ENCODE measurements at regions not wholly inside any gene's neighbourhood (a gene's known extent, or its start where the extent isn't known, plus 50 kb on each side); places are given as distances from the start of the nearest gene placed in this dataset.
A peak's percentile ranks its signal among the peaks of the same experiment; 100 is the strongest.

- TF ChIP-seq EZH2 (IDR thresholded peaks at IDR 0.05), result no peak
- no peak for TF ChIP-seq CTCF (IDR thresholded peaks at IDR 0.05)
- no peak for TF ChIP-seq EZH2phosphoT487 (IDR thresholded peaks at IDR 0.05)
- peak overlapping the region; percentile 36 for H3K4me3 Mint-ChIP-seq
These were observed 75.9 kb downstream of the BBS10 start for GRCh38 chr12:76272287-76272686.

DNA sequence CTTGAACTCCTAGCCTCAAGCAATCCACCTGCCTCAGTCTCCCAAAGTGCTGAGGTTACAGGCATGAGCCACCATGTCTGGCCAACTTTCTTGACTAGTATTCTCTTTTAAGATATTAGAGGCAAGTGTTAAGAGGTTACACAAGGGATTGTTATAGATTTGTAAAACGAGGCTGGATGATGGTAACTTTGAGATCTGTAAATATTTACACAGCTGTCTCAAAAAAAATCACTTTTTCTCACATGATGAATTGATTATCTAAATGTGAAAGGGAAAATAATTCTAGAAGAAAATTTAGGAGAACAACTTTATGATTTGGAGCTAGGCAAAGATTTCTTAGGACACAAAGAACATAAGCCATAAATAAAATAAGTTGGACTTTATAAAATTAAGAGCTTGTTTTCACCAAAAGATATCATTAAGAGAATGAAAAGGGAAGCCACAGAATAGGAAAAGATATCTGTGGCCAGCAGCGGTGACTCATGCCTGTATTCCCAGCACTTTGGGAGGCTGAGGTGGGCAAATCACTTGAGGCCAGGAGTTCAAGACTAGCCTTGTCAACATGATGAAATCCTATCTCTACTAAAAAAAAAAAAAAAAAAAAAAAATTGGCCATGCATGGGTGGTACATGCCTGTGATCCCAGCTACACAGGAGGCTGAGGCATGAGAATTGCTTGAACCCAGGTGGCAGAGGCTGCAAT, 77.4 kb downstream of the BBS10 start:
- no peak overlapping the region for H3K4me3 Mint-ChIP-seq
- no peak for TF ChIP-seq CTCF (IDR thresholded peaks at IDR 0.05)
- TF ChIP-seq EZH2phosphoT487 (IDR thresholded peaks at IDR 0.05), result no peak
- TF ChIP-seq EZH2 (IDR thresholded peaks at IDR 0.05), result no peak
- no peak overlapping the region for H3K4me2 ChIP-seq
- H3K4me1 Mint-ChIP-seq, result peaks cover 23% of the 10 kb centered on the region
- no peaks in the 10 kb centered on the region for H3K79me2 ChIP-seq (ENCODE audit: low read depth)
- H3K36me3 Mint-ChIP-seq, result no peaks in the 10 kb centered on the region
- no peak overlapping the region for H3K4me3 ChIP-seq
- H3K9ac ChIP-seq, result no peak overlapping the region
- DNase-seq (ENCODE audit: low spot score), result no peak
- no peaks in the 10 kb centered on the region for H3K27me3 ChIP-seq
- H3K36me3 ChIP-seq, result no peaks in the 10 kb centered on the region
- H3K4me1 ChIP-seq, result peaks cover 10% of the 10 kb centered on the region
- no peak overlapping the region for H2AFZ ChIP-seq (replicated peaks)
- no peaks in the 10 kb centered on the region for H4K20me1 ChIP-seq (ENCODE audit: low read depth)
- H3K27me3 Mint-ChIP-seq (ENCODE audit: insufficient read depth, low read depth), result peaks cover 3% of the 10 kb centered on the region
- H3K9me3 Mint-ChIP-seq, result no peaks in the 10 kb centered on the region
- no peak overlapping the region for H3K27ac Mint-ChIP-seq
- no peaks in the 10 kb centered on the region for H3K9me3 ChIP-seq (ENCODE audit: low read depth)
- no peak overlapping the region for H3K27ac ChIP-seq
- no peaks in the 10 kb centered on the region for H3F3A ChIP-seq (ENCODE audit: low read depth)

More at GRCh38 chr12:76272287-76272686, 75.9 kb downstream of the BBS10 start:
- no peak overlapping the region for H2AFZ ChIP-seq (replicated peaks)
- no peak overlapping the region for H3K9ac ChIP-seq
- H4K20me1 ChIP-seq (ENCODE audit: low read depth), result no peaks in the 10 kb centered on the region
- H3K36me3 ChIP-seq, result no peaks in the 10 kb centered on the region
- H3K79me2 ChIP-seq (ENCODE audit: low read depth), result no peaks in the 10 kb centered on the region
- H3K36me3 Mint-ChIP-seq, result no peaks in the 10 kb centered on the region
- H3K4me3 ChIP-seq, result no peak overlapping the region
- H3F3A ChIP-seq (ENCODE audit: low read depth), result no peaks in the 10 kb centered on the region
- H3K9me3 ChIP-seq (ENCODE audit: low read depth), result no peaks in the 10 kb centered on the region
- no peaks in the 10 kb centered on the region for H3K27me3 ChIP-seq
- H3K27me3 Mint-ChIP-seq (ENCODE audit: insufficient read depth, low read depth), result no peaks in the 10 kb centered on the region
- no peak overlapping the region for H3K27ac ChIP-seq
- H3K9me3 Mint-ChIP-seq, result no peaks in the 10 kb centered on the region
- H3K4me1 ChIP-seq, result peaks cover 10% of the 10 kb centered on the region
- no peak for DNase-seq (ENCODE audit: low spot score)
- peaks cover 23% of the 10 kb centered on the region for H3K4me1 Mint-ChIP-seq
- H3K4me2 ChIP-seq, result peak overlapping the region; percentile 26
- peak overlapping the region; percentile 32 for H3K27ac Mint-ChIP-seq

DNA sequence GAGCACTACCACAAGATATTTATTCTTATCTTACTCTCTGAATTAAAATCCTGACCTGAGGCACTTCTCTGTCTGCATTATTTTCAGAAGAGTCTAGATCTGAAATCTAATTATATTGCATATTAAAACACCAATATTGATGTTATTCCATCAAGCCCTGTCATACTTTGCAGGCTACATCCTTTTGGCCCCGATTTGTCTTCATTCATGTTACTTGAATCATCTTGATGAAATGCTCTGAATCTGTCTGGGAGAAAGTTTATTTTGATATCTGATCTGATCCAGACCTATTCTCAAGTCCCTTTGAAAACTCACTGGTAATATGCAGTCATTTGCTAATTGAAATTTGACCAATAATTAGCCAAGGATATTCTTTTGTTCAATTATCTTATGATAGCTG, 79.9 kb downstream of the BBS10 start:
- H2AFZ ChIP-seq (replicated peaks), result no peak overlapping the region
- no peaks in the 10 kb centered on the region for H3K79me2 ChIP-seq (ENCODE audit: low read depth)
- peaks cover 20% of the 10 kb centered on the region for H3K4me1 ChIP-seq
- H3K27ac ChIP-seq, result no peak overlapping the region
- no peak overlapping the region for H3K27ac Mint-ChIP-seq
- H3K27me3 Mint-ChIP-seq (ENCODE audit: insufficient read depth, low read depth), result peaks cover 5% of the 10 kb centered on the region
- no peak overlapping the region for H3K9ac ChIP-seq
- DNase-seq (ENCODE audit: low spot score), result no peak
- H3K27me3 ChIP-seq, result no peaks in the 10 kb centered on the region
- H3K36me3 ChIP-seq, result no peaks in the 10 kb centered on the region
- no peak overlapping the region for H3K4me3 ChIP-seq
- no peak overlapping the region for H3K4me2 ChIP-seq
- TF ChIP-seq CTCF (IDR thresholded peaks at IDR 0.05) (no peak), EZH2phosphoT487 (IDR thresholded peaks at IDR 0.05) (no peak), EZH2 (IDR thresholded peaks at IDR 0.05) (no peak)
- no peaks in the 10 kb centered on the region for H3K9me3 Mint-ChIP-seq
- H3K4me3 Mint-ChIP-seq, result no peak overlapping the region
- H3K36me3 Mint-ChIP-seq, result no peaks in the 10 kb centered on the region
- peaks cover 1% of the 10 kb centered on the region for H3F3A ChIP-seq (ENCODE audit: low read depth)
- H3K9me3 ChIP-seq (ENCODE audit: low read depth), result no peaks in the 10 kb centered on the region
- H3K4me1 Mint-ChIP-seq, result peaks cover 18% of the 10 kb centered on the region
- no peaks in the 10 kb centered on the region for H4K20me1 ChIP-seq (ENCODE audit: low read depth)
